HG02623 (cell line): ENCODE measurements at regions not wholly inside any gene's neighbourhood (a gene's known extent, or its start where the extent isn't known, plus 50 kb on each side); places are given as distances from the start of the nearest gene placed in this dataset.
"Not testable (repeated sequence)": the region's sequence is repeated elsewhere in the genome, so short reads cannot be mapped to it uniquely, and the experiment has no call there.

Experiments
- ATAC-seq: cut with Tn5 transposase; IDR thresholded peaks from one replicate; pipeline ENCODE4 v1.9.1; 2021; ENCODE audit warnings: moderate library complexity; ENCODE audit not compliant: unreplicated experiment

DNA sequence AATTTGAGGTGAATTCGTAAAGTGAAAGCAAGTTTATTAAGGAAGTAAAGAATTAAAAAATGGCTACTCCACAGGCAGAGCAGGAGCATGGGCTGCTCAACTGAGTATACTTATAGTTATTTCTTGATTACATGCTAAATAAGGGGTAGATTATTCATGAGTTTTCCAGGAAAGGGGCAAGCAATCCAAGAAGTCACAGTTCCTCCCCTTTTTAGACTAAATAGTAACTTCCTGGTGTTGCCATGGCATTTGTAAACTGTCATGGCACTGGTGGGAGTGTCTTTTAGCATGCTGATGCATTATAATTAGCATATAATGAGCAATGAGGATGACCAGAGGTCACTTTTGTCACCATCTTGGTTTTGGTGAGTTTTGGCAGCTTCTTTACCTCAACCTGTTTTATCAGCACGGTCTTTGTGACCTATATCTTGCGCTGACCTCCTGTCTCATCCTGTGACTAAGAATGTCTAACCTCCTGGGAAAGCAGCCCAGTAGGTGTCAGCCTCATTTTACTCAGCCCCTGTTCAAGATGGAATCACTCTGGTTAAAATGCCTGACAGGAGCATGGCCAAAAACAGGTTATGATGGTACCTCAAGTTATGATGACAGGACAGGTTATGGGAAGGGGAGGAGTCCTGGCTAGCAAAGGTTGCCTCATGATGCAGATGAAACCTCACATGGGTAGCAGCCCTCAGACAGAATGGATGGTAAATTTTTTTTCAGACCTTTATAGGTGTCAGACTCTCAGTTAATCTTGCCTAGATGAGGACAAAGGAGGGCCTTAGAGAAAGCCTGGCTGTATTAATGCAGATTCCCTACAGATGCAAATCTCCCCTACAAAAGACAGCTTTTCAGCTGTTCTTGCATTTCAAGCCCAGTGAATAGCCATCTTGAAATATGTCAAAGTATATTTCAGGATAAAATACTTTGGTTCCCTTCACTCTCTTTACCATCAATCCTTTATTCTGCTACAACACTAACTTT lies 49.7 kb downstream of the SIPA1L2 start:
- no peak for ATAC-seq

DNA sequence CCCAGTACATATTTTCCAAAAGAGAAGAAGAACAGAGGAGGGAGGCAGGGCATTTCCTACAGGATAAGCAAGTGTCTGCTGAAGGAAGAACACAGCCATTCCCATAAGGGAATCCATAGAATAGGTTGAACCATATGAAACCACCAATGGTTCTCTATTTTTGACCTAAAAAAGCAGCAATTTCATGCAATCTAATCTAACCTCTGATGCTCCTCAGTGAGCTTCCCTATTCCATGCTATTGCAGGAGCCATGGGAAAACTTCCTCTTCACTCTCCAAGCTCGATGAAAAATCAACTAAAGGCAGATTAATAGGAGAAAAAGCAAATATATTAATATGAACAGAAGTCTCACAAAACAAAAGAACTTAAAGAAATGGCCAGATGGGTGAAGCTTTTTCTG lies 50.5 kb downstream of the SIPA1L2 start:
- ATAC-seq: no peak

DNA sequence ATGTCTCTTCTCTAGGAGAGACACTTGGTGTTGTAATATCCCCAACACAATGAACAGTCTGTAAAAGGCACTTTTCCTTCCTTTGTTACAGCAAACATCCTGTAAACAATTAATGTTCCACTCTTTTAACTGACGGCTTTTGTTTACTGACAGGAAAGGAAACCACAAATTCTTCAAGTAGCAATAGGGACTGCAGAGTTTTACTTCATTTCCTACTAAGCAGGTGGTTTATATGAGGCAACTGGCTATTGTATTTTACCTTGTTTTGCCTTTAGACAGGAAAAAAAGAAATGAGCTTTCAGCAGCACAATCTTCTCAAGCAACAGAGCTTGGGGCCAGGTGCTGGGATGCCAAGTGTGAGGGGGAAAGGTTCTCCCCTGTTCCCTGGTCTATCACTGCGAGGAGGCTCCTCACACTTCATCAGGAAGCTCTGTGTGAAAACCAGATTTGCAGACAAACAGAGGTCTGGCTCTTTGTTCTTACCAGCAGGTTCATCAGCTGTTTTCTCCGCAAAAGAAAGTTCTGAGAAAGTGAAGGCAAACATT lies 51.2 kb downstream of the SIPA1L2 start:
- peak; percentile 73 for ATAC-seq

DNA sequence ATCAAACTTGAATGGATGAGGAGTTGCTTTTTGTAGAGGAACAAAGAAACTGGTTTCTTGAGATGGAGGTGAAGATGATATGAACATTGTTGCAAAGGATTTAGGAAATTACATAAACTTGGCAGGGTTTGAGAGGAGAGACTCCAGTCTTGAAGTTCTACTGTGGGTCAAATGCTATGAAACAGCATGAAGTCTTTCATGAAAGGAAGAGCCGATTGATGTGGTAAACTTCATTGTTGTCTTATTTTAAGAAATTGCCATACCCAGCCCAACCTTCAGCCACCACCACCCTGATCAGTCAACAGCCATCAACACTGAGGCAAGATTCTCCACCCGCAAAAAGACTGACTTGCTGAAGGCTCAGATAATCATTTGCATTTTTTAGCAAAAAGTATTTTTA lies 52.2 kb downstream of the SIPA1L2 start:
- no peak for ATAC-seq

DNA sequence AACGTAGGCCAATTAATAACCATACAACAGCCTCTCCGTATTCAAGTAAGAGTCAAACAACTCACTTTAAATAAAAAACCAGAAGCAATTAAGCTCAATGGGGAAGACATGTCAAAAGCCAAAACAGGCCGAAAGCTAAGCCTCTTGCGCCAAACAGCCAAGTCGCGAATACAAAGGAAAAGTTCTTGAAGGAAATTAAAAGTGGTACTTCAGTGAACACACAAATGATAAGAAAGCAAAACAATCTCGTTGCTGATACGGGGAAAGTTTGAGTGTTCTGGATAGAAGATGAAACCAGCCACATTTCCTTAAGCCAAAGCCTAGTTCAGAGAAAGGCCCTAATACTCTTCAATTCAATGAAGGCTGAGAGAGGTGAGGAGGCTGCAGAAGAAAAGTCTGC lies 53.4 kb downstream of the SIPA1L2 start:
- ATAC-seq: no peak

DNA sequence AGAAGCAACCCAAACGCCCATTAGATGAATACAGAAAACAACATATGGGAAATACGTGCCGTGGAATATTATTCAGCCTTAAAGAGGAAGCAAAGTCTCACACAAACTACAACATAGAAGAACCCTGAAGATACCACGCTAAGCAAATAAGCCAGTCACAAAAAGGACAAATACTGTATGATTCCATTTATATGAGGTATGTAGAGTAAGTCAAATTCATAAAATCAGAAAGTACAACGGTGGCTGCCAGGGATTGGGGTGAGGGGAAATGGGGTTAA lies 54.2 kb downstream of the SIPA1L2 start:
- ATAC-seq: no peak

DNA sequence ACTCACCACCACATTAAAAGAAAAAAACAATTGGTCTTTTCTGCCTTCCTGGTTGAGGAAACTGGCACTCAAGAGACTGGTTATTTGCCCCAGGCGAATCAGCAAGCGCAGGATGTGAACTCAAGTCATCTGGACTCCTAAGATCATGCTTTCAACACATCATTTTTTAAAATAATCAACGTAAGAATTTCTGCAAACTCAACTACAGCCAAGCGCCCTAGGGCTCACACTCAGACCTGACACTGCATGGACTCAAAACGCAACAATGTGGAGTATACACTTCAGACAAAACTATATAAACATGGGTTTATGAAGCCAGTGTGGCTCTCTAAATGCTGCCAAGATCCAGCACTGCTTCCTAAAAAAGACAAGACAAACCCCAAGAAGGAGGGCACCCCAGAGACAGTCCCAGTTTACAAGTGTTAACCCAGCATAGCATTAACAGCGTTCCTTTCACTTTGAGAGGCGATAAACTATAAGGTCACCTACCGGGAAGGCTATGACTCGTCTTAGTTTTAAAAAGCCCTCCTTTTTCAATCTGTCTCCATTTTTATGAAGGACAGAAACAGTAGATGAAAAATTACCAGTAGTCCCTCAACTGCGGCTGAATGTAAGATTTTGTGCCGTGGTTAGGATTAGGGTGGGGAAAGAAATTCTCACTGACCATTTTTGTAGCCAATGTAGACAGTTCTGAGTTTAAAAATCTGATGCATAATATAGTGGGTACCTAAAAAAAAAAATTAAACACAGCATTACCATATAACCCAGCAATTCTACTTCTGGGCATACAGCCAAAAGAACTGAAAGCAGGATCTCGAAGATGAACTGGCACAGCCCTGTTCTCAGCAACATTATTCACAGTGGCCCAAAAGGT lies 54.8 kb downstream of the SIPA1L2 start:
- no peak for ATAC-seq

DNA sequence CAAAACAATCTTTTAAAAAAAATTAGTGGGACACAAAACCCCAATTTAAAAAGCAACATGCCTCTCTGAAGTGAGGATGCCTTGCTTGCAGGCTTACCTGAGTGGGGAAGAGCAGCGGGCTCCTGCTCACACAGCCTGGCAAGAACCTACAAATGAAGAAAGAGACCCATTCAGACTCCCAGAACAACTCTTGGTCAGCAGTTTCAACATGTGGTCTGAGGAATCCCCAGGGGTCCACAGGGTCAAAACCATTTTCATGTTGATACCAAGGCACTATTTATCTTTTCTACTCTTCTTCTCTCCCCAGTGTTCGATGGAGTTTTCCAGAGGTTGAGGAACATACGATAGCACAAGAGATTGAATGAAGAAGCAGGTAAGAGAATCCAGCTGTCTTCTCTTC lies 55.9 kb downstream of the SIPA1L2 start:
- ATAC-seq: no peak

DNA sequence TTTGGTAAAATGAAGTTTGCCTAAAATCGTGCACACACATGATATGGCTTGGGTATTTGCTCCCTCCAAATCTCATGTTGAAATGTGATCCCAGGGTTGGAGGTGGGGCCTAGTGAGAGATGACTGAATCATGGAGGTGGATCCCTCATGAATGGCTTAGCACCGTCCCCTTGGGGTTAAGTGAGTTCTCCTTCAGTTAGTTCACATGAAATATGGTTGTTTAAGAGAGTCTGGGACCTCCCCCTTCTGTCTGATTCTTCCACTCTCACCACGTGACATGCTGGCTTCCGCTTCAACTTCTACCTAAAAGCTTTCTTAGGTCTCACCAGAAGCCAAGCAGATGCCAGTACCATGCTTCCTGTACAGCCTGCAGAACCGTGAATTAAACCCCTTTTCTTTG lies 58.4 kb downstream of the SIPA1L2 start:
- no peak for ATAC-seq

DNA sequence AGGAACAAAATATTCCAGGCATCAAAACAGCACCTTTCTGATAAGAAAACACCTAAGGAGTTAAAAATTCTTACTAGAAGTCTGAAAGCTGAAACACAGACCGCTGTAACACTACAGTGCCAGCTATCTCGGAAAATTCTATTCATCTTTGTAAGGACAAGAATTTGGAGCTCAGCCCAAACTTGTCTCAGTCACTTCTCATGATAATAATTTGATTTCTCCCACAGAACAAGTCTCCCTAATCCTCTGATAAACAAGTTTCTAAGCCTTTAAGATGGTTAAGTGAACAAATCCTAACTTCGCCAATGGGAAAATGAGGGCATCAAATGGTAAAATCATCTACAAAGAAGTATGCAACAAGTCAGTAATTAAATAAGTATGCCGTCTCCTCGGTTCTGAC lies 59.9 kb downstream of the SIPA1L2 start:
- ATAC-seq: no peak

DNA sequence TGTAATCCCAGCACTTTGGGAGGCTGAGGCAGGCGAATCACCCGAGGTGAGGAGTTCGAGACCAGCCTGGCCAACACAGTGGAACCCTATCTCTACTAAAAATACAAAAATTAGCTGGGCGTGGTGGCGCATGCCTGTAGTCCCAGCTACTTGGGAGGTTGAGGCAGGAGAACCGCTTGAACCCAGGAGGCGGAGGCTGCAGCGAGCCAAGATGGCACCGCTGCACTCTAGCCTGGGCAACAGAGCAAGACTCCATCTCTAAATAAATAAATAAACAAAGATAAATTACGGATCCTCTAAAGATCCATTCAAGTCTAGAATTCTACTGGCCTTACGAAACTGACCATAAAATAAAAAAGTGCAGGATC lies 60.4 kb downstream of the SIPA1L2 start:
- not testable (repeated sequence) for ATAC-seq

DNA sequence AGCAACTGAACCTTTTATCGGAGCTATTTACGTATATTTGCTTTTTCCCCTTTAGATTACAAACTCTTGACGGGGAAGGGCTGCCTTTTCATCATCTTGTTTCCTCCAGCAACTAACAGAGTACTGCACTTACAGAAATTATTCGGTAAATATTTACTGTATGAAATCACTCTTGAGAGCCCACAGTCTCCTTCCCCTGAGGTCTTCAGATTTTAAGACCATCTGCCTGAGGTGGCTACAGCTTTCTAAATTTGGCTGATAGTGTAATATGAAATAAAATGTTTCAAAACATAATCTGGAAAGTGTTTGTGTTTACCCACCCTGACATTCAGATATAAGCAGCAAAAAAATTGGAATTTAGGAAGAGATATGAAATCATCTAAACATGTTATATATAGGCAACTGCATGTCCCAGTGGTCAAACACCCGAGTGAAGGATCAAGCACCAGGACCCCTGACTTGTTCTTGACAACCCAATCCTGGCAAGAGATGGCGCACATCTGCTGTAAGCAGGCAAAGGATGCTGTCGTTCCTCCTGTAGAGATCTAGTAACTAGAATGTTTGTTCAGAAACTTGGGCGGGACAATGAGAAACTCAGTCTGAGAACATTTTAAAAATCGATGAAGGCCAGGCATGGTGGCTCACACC lies 60.9 kb downstream of the SIPA1L2 start:
- no peak for ATAC-seq

DNA sequence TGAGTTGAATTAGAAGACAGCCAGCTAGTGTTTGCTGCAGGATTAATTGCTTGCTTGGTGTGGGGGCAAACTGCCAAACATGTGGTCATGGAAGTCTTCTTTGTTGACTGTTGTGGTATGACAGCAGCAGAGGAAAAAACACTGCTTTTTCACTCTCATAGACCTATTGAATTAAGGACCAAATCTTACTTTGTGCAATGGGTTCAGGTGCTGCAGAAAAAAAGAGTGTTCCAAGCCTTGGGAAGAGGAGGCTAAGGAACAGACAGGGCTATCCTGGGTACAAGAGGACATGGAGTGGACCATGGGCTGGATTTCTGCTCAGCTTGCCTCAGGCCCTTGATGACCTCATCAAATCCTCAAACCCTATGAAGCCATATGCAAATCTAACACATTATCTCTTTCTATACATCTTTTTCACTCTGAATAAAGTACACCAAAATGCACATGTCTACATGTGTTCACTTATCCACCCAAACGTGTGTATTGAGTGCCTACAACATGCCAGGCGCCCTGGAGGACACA lies 61.5 kb downstream of the SIPA1L2 start:
- no peak for ATAC-seq

DNA sequence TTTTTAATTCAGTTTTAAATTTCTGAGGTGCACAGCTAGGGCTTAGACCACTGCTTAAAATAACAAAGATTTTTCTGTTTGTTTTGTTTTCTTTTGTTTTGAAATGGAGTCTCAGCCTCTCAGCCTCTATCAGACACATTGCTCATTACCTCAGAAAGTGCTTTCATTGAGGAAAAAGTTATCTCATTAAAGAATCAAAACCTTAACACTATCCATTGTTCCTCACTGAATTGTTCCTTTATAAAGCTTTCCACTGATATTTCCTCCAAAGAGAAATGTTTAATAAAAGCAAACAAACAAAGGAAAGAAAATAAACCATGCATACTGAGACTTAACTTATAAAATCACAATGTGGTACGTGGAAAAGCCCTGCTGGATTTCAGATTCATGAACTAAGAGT lies 63.8 kb downstream of the SIPA1L2 start:
- ATAC-seq: no peak

DNA sequence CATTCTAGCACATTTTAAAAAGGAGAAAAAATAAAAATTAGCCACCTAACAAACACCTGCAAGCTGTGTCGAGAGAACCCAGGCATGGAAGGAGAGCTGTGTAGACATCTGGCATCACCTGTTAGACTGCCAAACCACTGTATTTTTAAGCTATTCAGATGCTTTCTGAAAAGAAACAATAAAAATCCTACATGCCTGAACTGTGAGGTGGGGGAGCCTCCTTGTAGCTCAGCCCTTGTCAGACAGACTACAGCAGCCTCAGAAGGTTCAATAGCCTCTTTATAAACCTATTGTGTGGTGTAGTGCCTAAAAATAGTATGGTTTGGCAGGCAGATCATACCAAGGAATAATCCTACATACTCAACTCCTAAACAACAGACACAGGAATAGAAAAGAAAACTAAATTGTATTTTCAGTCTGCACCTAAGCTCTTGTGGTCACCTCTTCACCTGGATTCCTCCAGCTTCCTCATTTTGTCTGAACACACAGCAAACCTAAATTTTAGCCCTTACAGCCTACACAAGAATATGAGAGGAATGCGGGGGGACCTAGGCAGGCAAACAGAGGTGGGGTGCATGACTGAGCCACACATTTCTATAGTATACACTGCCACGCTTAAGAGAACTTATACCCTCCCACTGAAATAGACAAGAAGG lies 67.0 kb downstream of the SIPA1L2 start:
- no peak for ATAC-seq

DNA sequence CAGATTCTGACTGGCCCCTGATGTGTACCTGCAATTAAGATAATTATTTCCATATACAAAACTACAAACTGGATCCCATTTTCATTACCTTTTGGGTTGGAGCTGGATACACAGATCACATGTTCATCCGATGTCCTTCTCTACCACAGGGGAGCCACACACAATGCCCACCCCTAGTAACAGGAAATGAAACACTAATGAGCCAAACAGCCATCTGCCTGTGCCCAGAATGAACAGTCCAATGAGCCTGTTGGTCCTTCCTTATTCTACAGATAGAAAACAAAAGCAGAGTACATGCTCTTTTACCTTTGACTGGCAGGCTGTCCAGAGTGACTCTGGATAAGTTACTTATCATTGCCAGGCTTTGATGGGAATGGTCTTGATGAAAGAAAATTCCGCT lies 68.6 kb downstream of the SIPA1L2 start:
- no peak for ATAC-seq

DNA sequence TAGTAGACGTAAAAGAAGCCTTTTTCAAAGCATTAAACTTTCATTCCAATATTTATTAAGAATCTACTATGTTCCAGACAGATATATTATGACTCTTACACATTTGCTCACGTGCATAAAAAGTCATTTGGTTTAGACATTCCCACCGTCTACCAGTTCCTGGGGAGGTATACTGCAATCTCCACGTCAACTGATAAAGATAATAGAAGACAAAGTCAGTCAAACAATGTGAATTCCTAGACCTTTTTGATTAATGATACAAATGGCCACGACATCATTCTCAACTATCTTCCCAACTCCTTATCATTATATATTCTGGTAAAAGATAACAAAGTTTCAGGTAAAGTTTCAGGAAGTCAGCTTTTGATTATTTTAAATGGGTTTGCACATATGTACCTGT lies 69.0 kb downstream of the SIPA1L2 start:
- no peak for ATAC-seq

DNA sequence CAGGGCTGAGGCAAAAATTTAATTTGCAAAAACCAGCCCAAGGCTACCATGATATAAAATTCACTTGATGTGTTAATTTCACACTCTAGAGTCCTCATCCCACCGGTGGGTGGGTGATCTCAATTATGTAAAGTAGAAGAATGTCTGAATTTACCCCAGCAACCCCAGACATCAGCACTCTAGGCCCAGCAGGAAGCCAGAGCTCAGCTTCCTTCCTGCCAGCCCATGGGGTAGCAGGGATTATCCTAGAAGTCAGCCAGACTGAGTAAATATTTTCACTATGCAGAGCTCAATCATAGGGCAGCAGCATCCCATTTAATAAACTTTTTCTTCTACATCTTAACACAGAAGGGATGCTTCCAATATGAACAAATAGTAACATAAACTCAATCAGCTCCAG lies 71.0 kb downstream of the SIPA1L2 start:
- no peak for ATAC-seq

DNA sequence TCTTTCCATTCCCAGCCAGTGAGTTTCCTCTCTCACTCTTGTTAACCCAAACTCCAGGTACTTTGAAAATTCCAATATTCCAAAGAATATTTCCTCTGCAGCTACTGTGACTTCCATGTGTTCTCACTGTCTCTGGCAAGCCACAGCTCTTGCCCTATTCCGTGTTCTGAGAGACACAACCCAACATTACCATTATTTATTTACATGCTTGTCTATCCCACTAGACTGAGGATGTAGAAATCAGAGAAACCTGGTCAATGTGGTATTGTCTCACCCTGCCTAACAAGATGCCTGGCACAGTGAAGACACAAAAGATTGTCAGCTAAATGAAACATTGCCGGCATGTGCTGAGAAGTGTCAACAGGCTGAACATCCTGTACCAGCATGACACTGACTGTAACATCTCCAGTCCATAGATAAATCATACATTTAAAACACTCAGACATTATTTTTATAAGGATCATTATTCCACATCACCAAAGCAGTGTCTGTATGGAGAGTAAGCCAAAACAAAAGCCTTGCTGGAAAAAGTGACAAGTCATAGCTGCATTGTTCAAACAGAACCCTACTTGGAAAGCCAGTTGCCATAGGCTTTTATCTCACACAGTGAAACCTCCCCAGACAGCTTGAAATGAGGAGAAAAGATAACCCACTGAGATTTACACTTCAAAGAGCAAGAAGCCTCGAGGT lies 72.3 kb downstream of the SIPA1L2 start:
- no peak for ATAC-seq

DNA sequence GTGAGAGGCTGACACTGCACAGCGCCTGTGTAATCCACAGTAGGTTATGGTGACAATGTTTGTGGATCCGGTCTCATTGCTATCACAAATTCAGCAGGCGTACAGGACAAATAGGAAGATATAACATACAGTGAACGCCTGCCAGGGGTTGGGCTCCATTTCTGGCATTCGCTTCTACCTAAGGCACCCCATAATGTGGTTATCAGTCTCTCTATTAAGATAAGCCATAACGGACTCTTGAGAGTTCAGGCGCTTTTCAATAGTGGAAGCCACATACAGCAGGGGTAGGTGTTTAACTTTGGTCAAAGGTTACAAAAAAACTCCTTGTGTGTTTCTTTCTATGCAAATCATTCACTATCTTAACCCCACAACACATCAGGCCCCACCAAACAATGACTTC lies 72.8 kb downstream of the SIPA1L2 start:
- ATAC-seq: no peak
